NCI-H1694 (cell line): ENCODE measurements at regions not wholly inside any gene's neighbourhood (a gene's known extent, or its start where the extent isn't known, plus 50 kb on each side); places are given as distances from the start of the nearest gene placed in this dataset.

Experiments used
- DNase-seq: peaks from one replicate; lab custom pipeline; 2025; lab: John Stamatoyannopoulos, UW

GRCh38 chr13:106721599-106721998 lies 153.7 kb upstream of the ARGLU1 start:
- no peak for DNase-seq

DNA sequence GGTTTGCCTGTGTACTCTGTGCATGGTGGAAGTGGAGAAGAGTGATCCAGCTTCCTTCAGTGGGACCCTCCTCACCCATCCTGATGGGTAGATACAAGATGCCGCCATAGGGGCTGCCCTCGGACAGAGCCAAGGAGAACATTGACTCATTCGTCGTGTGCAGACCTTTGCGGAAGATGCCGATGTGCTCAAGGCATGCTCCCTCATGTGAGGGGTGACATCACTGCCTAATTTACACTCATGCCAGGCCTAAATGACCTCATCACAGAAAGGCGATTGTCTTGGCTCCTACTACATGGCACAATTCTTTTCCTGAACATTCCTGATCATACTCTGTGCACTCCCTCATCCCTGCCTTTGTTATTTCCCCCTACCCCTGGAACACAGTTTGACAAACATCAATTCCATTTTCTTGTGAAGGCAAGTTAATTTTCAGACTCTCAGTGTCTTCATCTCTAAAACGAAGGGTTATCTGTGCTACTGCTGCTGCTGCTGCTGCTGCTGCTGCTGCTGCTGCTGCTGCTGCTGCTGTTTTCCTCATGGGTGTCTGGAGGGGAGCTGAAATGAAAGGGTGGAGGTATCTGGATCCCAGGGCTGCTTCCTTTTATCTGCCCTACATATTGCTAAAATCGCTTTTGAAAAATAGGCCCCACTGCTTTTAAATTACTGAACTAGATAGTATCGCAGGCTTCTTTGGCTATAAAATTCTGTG lies 146.5 kb upstream of the ARGLU1 start:
- DNase-seq = no peak

DNA sequence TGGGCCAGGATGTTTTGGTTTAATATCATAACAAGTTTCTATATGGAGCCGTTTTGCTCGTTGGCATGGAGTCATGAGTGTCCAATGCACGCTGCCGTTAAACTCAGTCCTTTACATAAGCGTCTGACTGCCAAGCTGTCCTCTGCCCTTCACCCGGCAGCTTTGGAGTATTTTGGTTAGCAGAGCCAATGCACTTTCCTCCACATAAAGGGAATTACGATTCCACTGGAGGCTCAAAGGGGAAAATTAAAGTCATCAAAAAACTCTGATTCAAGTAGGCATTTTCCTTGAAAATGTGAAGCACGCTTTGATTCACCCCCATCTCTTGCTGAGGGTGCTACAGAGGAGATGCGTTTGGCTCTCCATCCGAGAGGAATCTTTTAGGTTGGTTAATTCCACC lies 144.4 kb upstream of the ARGLU1 start:
- DNase-seq = no peak

DNA sequence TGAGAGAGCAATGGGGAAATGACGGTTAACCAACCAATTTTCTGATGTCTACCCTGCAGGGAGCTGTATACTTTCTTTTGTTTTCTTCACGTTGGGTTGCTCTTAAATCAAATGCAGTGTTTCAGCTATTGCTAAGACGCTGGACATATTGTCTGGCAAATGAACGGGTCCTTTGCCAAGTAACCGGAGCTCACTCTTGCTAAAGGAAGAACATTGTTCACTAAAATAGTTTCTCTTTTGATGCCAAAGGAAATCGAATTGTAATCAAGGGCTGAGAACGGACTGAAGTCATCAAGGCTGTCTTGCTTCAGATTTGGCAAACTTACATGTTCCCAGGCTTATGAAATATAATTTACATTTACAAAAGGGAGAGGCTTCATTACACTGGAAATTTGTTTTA lies 142.3 kb upstream of the ARGLU1 start:
- no peak for DNase-seq

DNA sequence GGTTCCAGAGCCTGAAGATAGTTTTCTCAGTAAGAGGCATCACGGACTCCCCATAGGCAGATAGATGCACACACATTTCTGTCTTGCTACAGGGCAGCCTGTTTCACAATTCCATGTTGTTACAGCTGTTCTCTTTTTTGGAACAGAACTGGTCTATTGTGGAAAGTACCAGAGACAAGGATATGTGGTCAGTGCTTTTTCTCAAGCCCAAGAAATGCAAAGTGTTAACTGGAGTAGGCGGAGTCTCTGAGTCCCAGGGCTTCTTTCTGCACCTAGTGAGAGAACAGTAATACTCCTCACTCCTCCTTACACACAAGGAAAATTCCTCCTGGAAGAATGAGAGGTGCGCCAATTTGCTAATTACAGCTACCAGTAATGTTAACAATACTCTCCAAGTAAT lies 141.6 kb upstream of the ARGLU1 start:
- no peak for DNase-seq

- DNase-seq = no peak
Observed at GRCh38 chr13:106702505-106702904, 134.6 kb upstream of the ARGLU1 start.

- DNase-seq = no peak
Observed at GRCh38 chr13:106701771-106702341, 133.9 kb upstream of the ARGLU1 start.

- DNase-seq = no peak
Observed at GRCh38 chr13:106700439-106700838, 132.5 kb upstream of the ARGLU1 start.

DNA sequence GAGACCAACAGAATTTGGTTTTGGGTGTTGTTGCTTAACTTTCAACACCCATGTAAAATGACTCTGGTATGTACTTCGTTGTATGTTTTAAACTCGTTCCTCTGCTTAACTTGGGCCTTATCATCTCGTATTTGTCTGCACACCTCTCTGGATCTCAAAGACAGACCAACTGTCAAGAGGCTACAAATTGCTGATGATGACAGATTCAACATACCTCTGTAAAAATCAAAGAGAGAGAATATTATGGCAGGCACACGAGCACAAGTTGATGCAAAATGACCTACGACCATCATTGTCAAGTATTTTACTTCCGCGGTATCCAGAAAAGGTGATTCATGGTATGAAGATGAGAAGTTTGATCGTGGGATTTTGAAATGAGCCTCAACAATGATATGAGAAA lies 132.1 kb upstream of the ARGLU1 start:
- DNase-seq = no peak

DNA sequence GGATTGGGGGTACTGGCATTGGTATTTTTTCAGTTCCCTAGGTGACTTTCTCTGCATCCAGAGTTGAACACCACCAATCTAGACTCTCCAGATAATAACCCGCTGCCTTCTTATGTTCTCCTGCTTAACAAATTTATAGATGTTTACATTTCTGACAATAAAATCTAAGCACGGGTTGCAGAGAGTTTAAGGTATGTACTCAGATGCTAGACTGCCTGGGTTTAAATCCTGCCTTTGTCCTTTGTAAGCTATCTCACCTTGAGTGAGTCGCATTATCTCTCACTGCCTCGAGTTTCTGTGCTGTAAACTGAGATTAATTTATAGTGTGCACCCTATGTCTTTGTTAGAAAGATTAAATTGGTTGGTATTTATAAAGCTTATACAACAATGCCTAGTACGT lies 131.4 kb upstream of the ARGLU1 start:
- no peak for DNase-seq

DNA sequence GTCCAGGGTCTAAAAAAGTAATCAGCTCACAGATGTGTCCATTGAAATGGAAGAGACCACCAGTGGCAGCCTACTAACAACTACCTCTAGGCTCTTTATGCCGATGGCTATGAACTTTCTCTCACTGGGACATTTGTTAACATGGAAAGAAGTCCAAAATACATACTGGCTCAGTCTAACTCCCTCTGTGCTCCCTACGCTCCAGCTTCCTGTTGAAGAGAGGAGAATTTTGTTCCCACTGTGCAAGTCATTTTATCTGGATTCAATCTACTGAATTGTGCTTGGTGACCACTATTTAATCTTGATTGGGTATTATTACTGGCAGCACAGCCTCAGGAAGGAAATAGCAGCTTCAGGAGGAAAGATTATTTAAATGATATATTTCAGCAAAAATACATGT lies 128.8 kb upstream of the ARGLU1 start:
- DNase-seq = no peak

GRCh38 chr13:106696140-106696539 lies 128.2 kb upstream of the ARGLU1 start:
- no peak for DNase-seq

- DNase-seq = no peak
Observed at GRCh38 chr13:106695139-106695538, 127.2 kb upstream of the ARGLU1 start.

GRCh38 chr13:106691861-106692260 lies 123.9 kb upstream of the ARGLU1 start:
- no peak for DNase-seq

DNA sequence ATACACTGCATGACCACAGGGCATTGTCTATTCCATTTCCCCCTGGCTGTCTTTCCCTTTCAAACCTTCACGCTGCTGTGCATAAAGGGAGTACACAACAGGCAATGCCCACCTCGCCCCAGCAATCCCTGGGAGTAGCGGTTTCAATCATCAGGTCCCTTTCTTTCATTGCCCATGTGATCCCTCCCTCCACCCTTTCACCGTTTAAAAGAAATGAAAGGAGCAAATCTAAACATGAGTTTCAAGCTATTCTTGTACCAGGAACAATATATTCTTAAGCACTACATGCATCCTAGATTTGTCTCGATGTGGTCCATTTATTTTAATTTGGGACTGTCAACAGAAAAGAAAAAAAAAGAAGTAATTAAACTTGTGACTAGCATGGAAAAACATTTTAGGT lies 123.4 kb upstream of the ARGLU1 start:
- no peak for DNase-seq

GRCh38 chr13:106690779-106691178 lies 122.8 kb upstream of the ARGLU1 start:
- DNase-seq = no peak

GRCh38 chr13:106689906-106690305 lies 122.0 kb upstream of the ARGLU1 start:
- no peak for DNase-seq

GRCh38 chr13:106688940-106689339 lies 121.0 kb upstream of the ARGLU1 start:
- no peak for DNase-seq

DNA sequence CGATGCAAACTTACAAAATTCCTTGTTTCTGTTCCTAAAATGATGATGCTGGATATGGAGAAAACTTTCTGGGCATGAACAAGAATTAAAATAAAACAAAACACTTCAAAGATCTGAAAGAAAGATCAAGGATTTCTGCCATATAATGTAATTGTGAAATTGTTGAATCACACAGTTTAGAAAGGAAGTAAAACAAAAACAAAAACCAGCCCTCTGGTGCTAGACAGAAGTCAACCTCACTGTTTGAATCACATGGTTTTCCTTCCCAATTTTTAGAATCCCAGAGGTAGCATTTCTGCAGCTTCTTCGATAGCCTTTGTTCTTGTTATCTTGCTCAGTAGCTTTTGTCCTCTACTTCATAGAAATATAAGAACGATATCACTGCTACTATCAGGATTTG lies 118.2 kb upstream of the ARGLU1 start:
- no peak for DNase-seq

DNA sequence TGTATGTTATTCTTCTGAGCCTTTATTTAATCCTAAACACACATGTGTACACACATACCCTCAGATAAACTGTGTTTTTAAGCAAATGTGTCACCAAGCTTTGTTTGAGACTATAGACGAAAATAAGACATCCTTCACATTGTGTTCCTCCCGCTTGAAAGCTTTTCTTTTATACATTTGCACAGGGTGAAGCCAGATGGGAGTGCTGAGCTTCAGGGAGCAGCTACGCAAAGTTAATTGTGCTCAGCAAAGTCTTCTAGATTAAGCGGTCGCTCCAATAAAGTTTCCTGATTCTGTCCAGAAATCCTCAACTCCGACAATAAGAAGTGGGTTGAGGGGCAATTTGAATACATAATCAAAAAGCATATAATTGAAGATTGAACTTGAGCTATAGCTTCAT lies 117.2 kb upstream of the ARGLU1 start:
- DNase-seq = no peak

GRCh38 chr13:106683918-106684317 lies 116.0 kb upstream of the ARGLU1 start:
- no peak for DNase-seq

- no peak for DNase-seq
Observed at GRCh38 chr13:106683179-106683578, 115.2 kb upstream of the ARGLU1 start.

GRCh38 chr13:106681997-106682396 lies 114.1 kb upstream of the ARGLU1 start:
- DNase-seq = no peak

GRCh38 chr13:106681536-106681935 lies 113.6 kb upstream of the ARGLU1 start:
- DNase-seq = no peak
